GM23248 (cell line): ENCODE measurements at regions not wholly inside any gene's neighbourhood (a gene's known extent, or its start where the extent isn't known, plus 50 kb on each side); places are given as distances from the start of the nearest gene placed in this dataset.

Experiments
- DNase-seq: peaks from one replicate; pipeline ENCODE4 v3.0.0-alpha.2; 2015
- H2AFZ ChIP-seq: fragments of 200-600 bp; sonication (generic); 2 replicates; pipeline ENCODE4 v1.6.1; 2016; ENCODE audit warnings: antibody characterized with exemption
- H3F3A ChIP-seq: fragments of 200-600 bp; sonication (generic); 2 replicates; pipeline ENCODE4 v1.6.1; 2016; ENCODE audit warnings: mild to moderate bottlenecking, antibody characterized with exemption, mixed run types; ENCODE audit not compliant: insufficient read depth
- H3K27ac ChIP-seq: fragments of 200-600 bp; sonication (generic); 2 replicates; pipeline ENCODE4 v1.5.1; 2016; ENCODE audit warnings: mild to moderate bottlenecking
- H3K27me3 ChIP-seq: fragments of 200-600 bp; sonication (generic); replicated peaks from 2 replicates; pipeline ENCODE4 v1.6.1; 2016; ENCODE audit warnings: mild to moderate bottlenecking; ENCODE audit not compliant: insufficient read depth
- H3K36me3 ChIP-seq: fragments of 200-600 bp; sonication (generic); 2 replicates; pipeline ENCODE4 v1.6.1; 2016; ENCODE audit warnings: low read depth, mild to moderate bottlenecking
- H3K4me1 ChIP-seq: fragments of 200-600 bp; sonication (generic); 2 replicates; pipeline ENCODE4 v1.6.1; 2016; ENCODE audit warnings: mild to moderate bottlenecking; ENCODE audit not compliant: insufficient read depth
- H3K4me2 ChIP-seq: fragments of 200-600 bp; sonication (generic); one replicate; pipeline ENCODE4 v1.6.1; 2016; ENCODE audit warnings: mild to moderate bottlenecking; ENCODE audit not compliant: unreplicated experiment
- H3K4me3 ChIP-seq: fragments of 200-600 bp; sonication (generic); 2 replicates; pipeline ENCODE4 v1.5.1; 2016; ENCODE audit warnings: mild to moderate bottlenecking
- H3K79me2 ChIP-seq: fragments of 200-600 bp; sonication (generic); 2 replicates; pipeline ENCODE4 v1.6.1; 2016; ENCODE audit warnings: mild to moderate bottlenecking; ENCODE audit not compliant: insufficient read depth
- H3K9ac ChIP-seq: fragments of 200-600 bp; sonication (generic); 2 replicates; pipeline ENCODE4 v1.6.1; 2016; ENCODE audit warnings: mild to moderate bottlenecking
- H3K9me2 ChIP-seq: fragments of 200-600 bp; sonication (generic); 2 replicates; pipeline ENCODE4 v1.6.1; 2016; ENCODE audit warnings: mixed run types, mild to moderate bottlenecking, moderate library complexity; ENCODE audit not compliant: insufficient read depth
- H3K9me3 ChIP-seq: fragments of 200-600 bp; sonication (generic); one replicate; pipeline ENCODE4 v1.6.1; 2017; ENCODE audit warnings: low read depth
- H4K20me1 ChIP-seq: fragments of 200-600 bp; sonication (generic); 2 replicates; pipeline ENCODE4 v1.6.0; 2016; ENCODE audit not compliant: insufficient read depth
- EZH2 ChIP-seq: fragments of 200-600 bp; sonication (generic); IDR thresholded peaks from 2 replicates; pipeline ENCODE4 v1.6.1; 2018; ENCODE audit warnings: antibody characterized with exemption, mild to moderate bottlenecking; ENCODE audit not compliant: insufficient read depth, poor library complexity, severe bottlenecking
- EZH2phosphoT487 ChIP-seq: fragments of 200-600 bp; sonication (generic); IDR thresholded peaks from 2 replicates; pipeline ENCODE4 v1.6.1; 2018; ENCODE audit warnings: antibody characterized with exemption, moderate library complexity, mild to moderate bottlenecking, low read depth; ENCODE audit not compliant: insufficient read depth
- WGBS, 2 experiments: methylation state at CpG; one replicate each; pipeline ENCODE4 v1.1.6; 2015 to 2017; ENCODE audit warnings: low lambda C conversion rate in 2 of 2, low coverage in 1 of 2; ENCODE audit errors: missing lambda C conversion rate in 2 of 2; 5-methylcytosine and 5-hydroxymethylcytosine counted together
- in situ Hi-C: fragments of 300-500 bp; cut with MboI; formaldehyde crosslinking; loops from 2 replicates; pipeline ENCODE4 v1.15.0; 2020

DNA sequence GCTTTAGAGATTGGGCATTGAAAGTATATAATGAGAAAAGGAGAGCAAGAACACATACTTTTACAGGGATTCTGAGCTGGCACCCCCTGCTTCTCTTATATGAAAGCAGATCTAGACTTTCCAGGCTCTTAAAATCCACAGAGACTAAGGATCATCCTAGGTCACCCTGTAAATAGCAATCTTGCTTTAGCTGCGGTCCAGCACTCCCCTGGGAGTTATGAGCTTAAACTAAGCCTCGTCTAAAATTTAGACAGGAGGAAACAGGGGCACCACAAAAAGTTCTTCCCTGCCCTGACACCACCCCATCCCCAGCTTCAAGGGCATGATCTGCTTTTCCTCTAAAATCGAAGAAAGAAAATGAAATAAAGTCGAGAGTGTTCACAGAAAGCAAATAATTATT is 143.3 kb upstream of the KCNIP4 start:
- H3K4me3 ChIP-seq = no peak overlapping the region
- no peak for TF ChIP-seq EZH2
- TF ChIP-seq EZH2phosphoT487 = no peak
- no peak overlapping the region for H3K27ac ChIP-seq
- no peak overlapping the region for H2AFZ ChIP-seq
- H4K20me1 ChIP-seq = no peaks in the 10 kb centered on the region
- no peaks in the 10 kb centered on the region for H3K9me3 ChIP-seq
- no peaks in the 10 kb centered on the region for H3K36me3 ChIP-seq
- H3K9ac ChIP-seq = no peak overlapping the region
- no peaks in the 10 kb centered on the region; the same call in 1 of the 2 replicates for H3K4me1 ChIP-seq
- no peaks in the 10 kb centered on the region for H3K9me2 ChIP-seq
- WGBS, 2 experiments = 84 to 85% methylated on average over 4 of the region's 4 CpGs
- no peak for DNase-seq
- H3K4me2 ChIP-seq = no peak overlapping the region
- in situ Hi-C loops = no loop called here
- H3F3A ChIP-seq = 0 out of 2 replicates have a peak, but pooled peaks cover 6% of the 10 kb centered on the region
- H3K79me2 ChIP-seq = no peaks in the 10 kb centered on the region
- H3K27me3 ChIP-seq = no peaks in the 10 kb centered on the region

DNA sequence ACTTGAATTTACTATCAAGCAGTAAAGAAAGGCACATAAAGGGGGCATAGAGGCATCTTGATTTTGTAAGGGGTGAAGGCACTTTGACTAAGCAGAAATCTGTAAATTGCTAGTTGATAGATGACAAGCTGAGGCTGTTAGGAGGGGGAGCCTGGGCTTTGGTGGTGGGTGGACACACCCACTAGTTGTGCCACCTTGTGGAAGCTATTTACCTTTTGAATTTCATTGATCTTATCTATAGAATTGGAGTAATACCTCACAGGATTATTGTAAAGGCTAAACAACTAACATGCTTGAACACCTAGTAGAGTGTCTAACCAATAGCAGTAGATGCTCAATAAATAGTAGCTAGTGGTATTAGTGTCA is 142.8 kb upstream of the KCNIP4 start:
- no peaks in the 10 kb centered on the region for H4K20me1 ChIP-seq
- TF ChIP-seq EZH2 = no peak
- TF ChIP-seq EZH2phosphoT487 = no peak
- H2AFZ ChIP-seq = no peak overlapping the region
- H3K4me2 ChIP-seq = no peak overlapping the region
- no peaks in the 10 kb centered on the region; the same call in 1 of the 2 replicates for H3K4me1 ChIP-seq
- H3K27ac ChIP-seq = no peak overlapping the region
- no peaks in the 10 kb centered on the region for H3K9me3 ChIP-seq
- H3K79me2 ChIP-seq = no peaks in the 10 kb centered on the region
- H3K9ac ChIP-seq = no peak overlapping the region
- DNase-seq = no peak
- no peaks in the 10 kb centered on the region for H3K27me3 ChIP-seq
- 0 out of 2 replicates have a peak, but pooled peaks cover 6% of the 10 kb centered on the region for H3F3A ChIP-seq
- no peak overlapping the region for H3K4me3 ChIP-seq
- H3K9me2 ChIP-seq = no peaks in the 10 kb centered on the region
- H3K36me3 ChIP-seq = no peaks in the 10 kb centered on the region
- in situ Hi-C loops = no loop called here

DNA sequence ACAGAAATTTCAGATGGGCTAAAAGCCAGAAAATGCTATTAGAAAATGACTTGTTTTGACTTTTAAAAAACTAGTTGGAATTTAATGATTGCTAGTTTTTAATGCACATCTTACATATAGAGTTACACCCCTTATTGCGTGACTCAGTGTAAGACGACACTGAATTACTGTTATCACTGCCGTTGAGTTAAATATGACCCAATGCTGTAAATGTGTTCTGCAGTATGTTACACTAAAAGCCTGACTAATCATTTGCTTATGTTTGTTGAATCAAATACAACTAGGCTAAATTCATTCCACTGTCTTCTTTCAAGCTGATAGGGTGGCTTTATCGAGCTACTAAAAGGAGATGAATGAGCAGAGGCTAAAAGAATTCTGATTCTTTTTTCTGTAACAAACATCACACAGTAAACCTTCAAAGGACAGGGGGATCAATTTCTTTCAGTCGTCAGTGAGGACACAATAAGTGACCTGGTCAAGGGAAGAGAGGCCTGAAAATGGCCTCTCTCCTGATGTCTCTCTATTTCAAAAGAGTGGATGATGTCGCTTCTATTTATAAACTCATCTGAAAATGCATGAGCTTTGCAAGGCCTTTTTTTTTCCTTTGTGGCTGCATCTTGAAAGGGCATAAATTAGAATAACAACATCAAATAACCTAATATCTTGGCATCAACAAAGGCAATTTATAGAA is 142.2 kb upstream of the KCNIP4 start:
- 35% methylated on average over 6 of the region's 6 CpGs for WGBS, 2 experiments
- no peak overlapping the region for H3K9ac ChIP-seq
- no peaks in the 10 kb centered on the region for H3K79me2 ChIP-seq
- no peaks in the 10 kb centered on the region; the same call in 1 of the 2 replicates for H3K4me1 ChIP-seq
- TF ChIP-seq EZH2 = no peak
- no peak for TF ChIP-seq EZH2phosphoT487
- no peaks in the 10 kb centered on the region for H4K20me1 ChIP-seq
- H3F3A ChIP-seq = 0 out of 2 replicates have a peak, but pooled peaks cover 6% of the 10 kb centered on the region
- H3K27ac ChIP-seq = no peak overlapping the region
- no peak overlapping the region for H3K4me3 ChIP-seq
- DNase-seq = peak; percentile 48
- H3K4me2 ChIP-seq = peak overlapping the region; percentile 10
- no peaks in the 10 kb centered on the region for H3K9me3 ChIP-seq
- H2AFZ ChIP-seq = 0 out of 2 replicates have a peak overlapping the region, but pooled peaks have one; percentile 3
- H3K9me2 ChIP-seq = no peaks in the 10 kb centered on the region
- no peaks in the 10 kb centered on the region for H3K36me3 ChIP-seq
- H3K27me3 ChIP-seq = no peaks in the 10 kb centered on the region
- in situ Hi-C loops = no loop called here

DNA sequence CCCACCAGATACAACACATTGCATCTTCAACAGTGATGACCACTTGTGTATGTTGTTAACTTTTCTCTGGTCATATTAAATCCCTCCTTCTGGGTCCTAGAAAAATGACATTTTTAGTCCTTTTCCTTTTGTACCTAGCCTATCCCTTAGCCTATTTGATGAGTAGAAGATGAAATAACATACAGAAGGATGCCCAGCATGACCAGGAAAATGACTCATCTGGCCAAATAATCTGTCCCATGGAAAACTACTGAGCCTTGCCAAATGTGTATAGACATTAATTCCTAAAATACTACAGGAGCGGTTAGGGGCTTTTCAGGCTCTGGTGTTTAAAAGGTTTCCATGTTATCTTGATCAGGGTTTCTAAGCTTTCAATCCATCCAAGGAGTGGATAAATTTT is 129.0 kb upstream of the KCNIP4 start:
- Histone ChIP-seq H3K4me2 (no peak overlapping the region), H3K4me3 (no peak overlapping the region), H3K4me1 (peaks cover under 1% of the 10 kb centered on the region; the same call in 1 of the 2 replicates), H3K79me2 (no peaks in the 10 kb centered on the region), H3K27ac (no peak overlapping the region), H3K36me3 (no peaks in the 10 kb centered on the region), H2AFZ (no peak overlapping the region), H4K20me1 (no peaks in the 10 kb centered on the region), H3K9me2 (no peaks in the 10 kb centered on the region), H3K9me3 (no peaks in the 10 kb centered on the region), H3K9ac (no peak overlapping the region), H3K27me3 (no peaks in the 10 kb centered on the region), H3F3A (peaks cover 6% of the 10 kb centered on the region)
- in situ Hi-C loops = no loop called here
- WGBS, 2 experiments = 88 to 90% methylated on average over 1 of the region's 1 CpG
- DNase-seq = peak; percentile 44
- TF ChIP-seq EZH2phosphoT487 (no peak), EZH2 (no peak)
